Left lung (tissue), 4 donors: ENCODE measurements at regions not wholly inside any gene's neighbourhood (a gene's known extent, or its start where the extent isn't known, plus 50 kb on each side); places are given as distances from the start of the nearest gene placed in this dataset.
"Not testable (repeated sequence)": the region's sequence is repeated elsewhere in the genome, so short reads cannot be mapped to it uniquely, and the experiment has no call there.

Experiments used
- ATAC-seq: fragments of 200-7000 bp; cut with Tn5 transposase; one replicate; pipeline ENCODE4 v1.9.1; 2020; ENCODE audit warnings: moderate library complexity
- DNase-seq, 4 donors: peaks; one replicate each; pipeline ENCODE4 v3.0.0-alpha.2; 2013 to 2020
- H3K27ac ChIP-seq, 2 donors: fragments of 200-600 bp; sonication (generic) in 1 of 2; one replicate each; pipeline versions ENCODE4 v1.5.0 to v1.8.0; 2020 to 2021
- H3K27me3 ChIP-seq, 2 donors: fragments of 200-600 bp; sonication (generic) in 1 of 2; one replicate each; pipeline versions ENCODE4 v1.5.0 to v1.8.0; 2020 to 2021
- H3K36me3 ChIP-seq, 2 donors: fragments of 200-600 bp; sonication (generic) in 1 of 2; one replicate each; pipeline versions ENCODE4 v1.5.0 to v1.8.0; 2020 to 2021
- H3K4me1 ChIP-seq, 2 donors: fragments of 200-600 bp; one replicate each; pipeline ENCODE4 v1.8.0; 2021
- H3K4me3 ChIP-seq, 2 donors: fragments of 200-600 bp; sonication (generic) in 1 of 2; one replicate each; pipeline versions ENCODE4 v1.5.0 to v1.8.0; 2020 to 2021; ENCODE audit warnings: mild to moderate bottlenecking in 1 of 2
- H3K9me3 ChIP-seq, 2 donors: fragments of 200-600 bp; sonication (generic) in 1 of 2; one replicate each; pipeline versions ENCODE4 v1.5.0 to v1.8.0; 2020 to 2021
- CTCF ChIP-seq, 2 donors: fragments of 200-600 bp; sonication (generic) in 1 of 2; IDR thresholded peaks; one replicate each; pipeline versions ENCODE4 v1.5.0 to v1.8.0; 2021; ENCODE audit warnings: antibody characterized with exemption in 2 of 2
- intact Hi-C, 2 donors: fragments of 100-400 bp; cut with DNase I; formaldehyde crosslinking; loops; one replicate each; pipeline versions ENCODE4 v1.11.2 to v1.14.2; 2022
- donor health status: DM: no; HTN: yes; CAD: no.
- donor health status: DM: no; HTN: no; CAD: no.

GRCh38 chr16:15224651-15225050 lies 130.6 kb upstream of the RRN3 start:
- H3K9me3 ChIP-seq, H3K36me3 ChIP-seq, DNase-seq, H3K4me1 ChIP-seq, H3K4me3 ChIP-seq, intact Hi-C loops, ATAC-seq, H3K27ac ChIP-seq, H3K27me3 ChIP-seq: not testable (repeated sequence)

GRCh38 chr16:15223398-15223797 lies 129.3 kb upstream of the RRN3 start:
- peak; percentile 14 for ATAC-seq
- H3K4me3 ChIP-seq, DNase-seq: not testable (repeated sequence)

GRCh38 chr16:15219679-15220615 lies 125.9 kb upstream of the RRN3 start:
- intact Hi-C loops, H3K36me3 ChIP-seq, H3K9me3 ChIP-seq, H3K27ac ChIP-seq, H3K27me3 ChIP-seq, H3K4me1 ChIP-seq, H3K4me3 ChIP-seq: not testable (repeated sequence)
- ATAC-seq (peak; percentile 99), DNase-seq (peak in 2 of 4 donors; percentile 4 to 10)
- TF ChIP-seq CTCF (IDR thresholded peaks at IDR 0.05), result peak; percentile 81 to 82

More at GRCh38 chr16:15223398-15223797, 129.3 kb upstream of the RRN3 start:
- H3K4me1 ChIP-seq, intact Hi-C loops, H3K9me3 ChIP-seq, H3K27me3 ChIP-seq, H3K36me3 ChIP-seq, H3K27ac ChIP-seq: not testable (repeated sequence)

GRCh38 chr16:15218856-15219500 lies 124.9 kb upstream of the RRN3 start:
- H3K4me1 ChIP-seq, DNase-seq, H3K4me3 ChIP-seq, H3K27ac ChIP-seq, H3K9me3 ChIP-seq, H3K27me3 ChIP-seq, intact Hi-C loops, H3K36me3 ChIP-seq: not testable (repeated sequence)
- peak; percentile 22 for ATAC-seq

- peak in 1 of 4 donors; percentile 24 for DNase-seq
- ATAC-seq, result peak; percentile 57
Observed at GRCh38 chr16:15207202-15207981, 113.3 kb upstream of the RRN3 start.

GRCh38 chr16:15206439-15206838 lies 112.4 kb upstream of the RRN3 start:
- H3K9me3 ChIP-seq, ATAC-seq, H3K4me3 ChIP-seq, H3K27ac ChIP-seq, H3K36me3 ChIP-seq, intact Hi-C loops, H3K4me1 ChIP-seq, H3K27me3 ChIP-seq: not testable (repeated sequence)
- DNase-seq, result peak in 1 of 4 donors; percentile 1

More at GRCh38 chr16:15207202-15207981, 113.3 kb upstream of the RRN3 start:
- H3K4me3 ChIP-seq, H3K9me3 ChIP-seq, H3K36me3 ChIP-seq, H3K27ac ChIP-seq, intact Hi-C loops, H3K4me1 ChIP-seq, H3K27me3 ChIP-seq: not testable (repeated sequence)

GRCh38 chr16:15205939-15206338 lies 111.9 kb upstream of the RRN3 start:
- H3K36me3 ChIP-seq, H3K27ac ChIP-seq, H3K4me3 ChIP-seq, H3K9me3 ChIP-seq, intact Hi-C loops, ATAC-seq, H3K27me3 ChIP-seq, DNase-seq, H3K4me1 ChIP-seq: not testable (repeated sequence)

GRCh38 chr16:15204571-15204970 lies 110.5 kb upstream of the RRN3 start:
- DNase-seq, intact Hi-C loops, H3K36me3 ChIP-seq, H3K4me3 ChIP-seq, H3K4me1 ChIP-seq, H3K27ac ChIP-seq, H3K9me3 ChIP-seq, H3K27me3 ChIP-seq, ATAC-seq: not testable (repeated sequence)

GRCh38 chr16:15192813-15193212 lies 98.7 kb upstream of the RRN3 start:
- intact Hi-C loops, H3K4me3 ChIP-seq, H3K4me1 ChIP-seq, DNase-seq, H3K27ac ChIP-seq, H3K27me3 ChIP-seq, H3K36me3 ChIP-seq, H3K9me3 ChIP-seq: not testable (repeated sequence)
- ATAC-seq, result peak; percentile 48

- H3K4me3 ChIP-seq, H3K27me3 ChIP-seq, H3K4me1 ChIP-seq, DNase-seq, H3K36me3 ChIP-seq, H3K27ac ChIP-seq, ATAC-seq, intact Hi-C loops, H3K9me3 ChIP-seq: not testable (repeated sequence)
Observed at GRCh38 chr16:15192197-15192596, 98.1 kb upstream of the RRN3 start.

- DNase-seq, H3K4me1 ChIP-seq, H3K27ac ChIP-seq, H3K27me3 ChIP-seq, H3K4me3 ChIP-seq, intact Hi-C loops, H3K36me3 ChIP-seq, H3K9me3 ChIP-seq: not testable (repeated sequence)
- ATAC-seq, result peak; percentile 36
Observed at GRCh38 chr16:15189478-15189877, 95.4 kb upstream of the RRN3 start.
